ENCODE measurements at regions not wholly inside any gene's neighbourhood (a gene's known extent, or its start where the extent isn't known, plus 50 kb on each side); places are given as distances from the start of the nearest gene placed in this dataset.
"Not testable (repeated sequence)": the region's sequence is repeated elsewhere in the genome, so short reads cannot be mapped to it uniquely, and the experiment has no call there.

- no peaks in the 10 kb centered on the region for H3K9me2 ChIP-seq
- TF ChIP-seq GABPA (IDR thresholded peaks at IDR 0.05; ENCODE audit: low read depth) (no peak), MXI1 (IDR thresholded peaks at IDR 0.05; ENCODE audit: low read depth, low read length) (no peak), RCOR1 (IDR thresholded peaks at IDR 0.05; ENCODE audit: low read length) (no peak), TAF1 (IDR thresholded peaks at IDR 0.05; ENCODE audit: borderline replicate concordance, low read depth, low read length) (no peak), ZBTB33 (IDR thresholded peaks at IDR 0.05; ENCODE audit: borderline replicate concordance, low read depth) (no peak), FOXJ3 (CRISPR knock-in tag; IDR thresholded peaks at IDR 0.05) (no peak), FOSL2 (IDR thresholded peaks at IDR 0.05; ENCODE audit: borderline replicate concordance, low read depth) (no peak), CHD2 (IDR thresholded peaks at IDR 0.05; ENCODE audit: low read length, partially characterized antibody) (no peak), GATA2 (CRISPR knock-in tag; IDR thresholded peaks at IDR 0.05) (no peak), TCF12 (IDR thresholded peaks at IDR 0.05) (no peak), CTCF (IDR thresholded peaks at IDR 0.05) (no peak)
- no peaks in the 10 kb centered on the region for H3K27me3 ChIP-seq (ENCODE audit: insufficient read depth)
- peaks cover 12% of the 10 kb centered on the region for H3F3A ChIP-seq (replicated peaks; ENCODE audit: insufficient read depth)
- ChIA-PET POLR2A (no interaction called here), CTCF (interaction anchor here (1.0 kb wide), 1 partner anchor 12 kb away, joined by 3 read pairs; no protein-coding TSS in a partner anchor)
- H4K20me1 ChIP-seq (ENCODE audit: insufficient read depth) = no peaks in the 10 kb centered on the region
- DNase-seq = no peak
- H3K9ac ChIP-seq = no peak overlapping the region
- peaks cover 8% of the 10 kb centered on the region; the same call in 1 of the 2 replicates for H3K9me3 ChIP-seq
- H3K4me2 ChIP-seq = no peak overlapping the region
- H3K27ac ChIP-seq (ENCODE audit: low read depth in 2 of 2, low read length in 1 of 2) = no peak overlapping the region
- H3K4me3 ChIP-seq (ENCODE audit: low read depth in 2 of 2, low read length in 1 of 2) = no peak overlapping the region
- peaks cover 7 to 15% of the 10 kb centered on the region in 2 experiments; a peak in 3 of 4 replicates for H3K4me1 ChIP-seq (ENCODE audit: control insufficient read depth in 1 of 2, insufficient read depth in 2 of 2, low read depth in 1 of 2, low read length in 1 of 2)
- H3K36me3 ChIP-seq (replicated peaks in 1 of 2; ENCODE audit: control insufficient read depth in 1 of 2, insufficient read depth in 2 of 2, low read length in 1 of 2) = no peaks in the 10 kb centered on the region
- H3K79me2 ChIP-seq (ENCODE audit: insufficient read depth) = no peaks in the 10 kb centered on the region
- no peak overlapping the region for H2AFZ ChIP-seq (ENCODE audit: low read depth)
Measured at GRCh38 chr1:234950598-234950997, 178.0 kb downstream of the TOMM20 start.

- H2AFZ ChIP-seq (ENCODE audit: low read depth); H3K79me2 ChIP-seq (ENCODE audit: insufficient read depth); H3K36me3 ChIP-seq (replicated peaks in 1 of 2; ENCODE audit: control insufficient read depth in 1 of 2, insufficient read depth in 2 of 2, low read length in 1 of 2); H3K27me3 ChIP-seq (ENCODE audit: insufficient read depth); POLR2A ChIA-PET; H3K9me3 ChIP-seq; H3K9me2 ChIP-seq; H4K20me1 ChIP-seq (ENCODE audit: insufficient read depth); H3K4me1 ChIP-seq (ENCODE audit: control insufficient read depth in 1 of 2, insufficient read depth in 2 of 2, low read depth in 1 of 2, low read length in 1 of 2); H3K4me2 ChIP-seq; H3K9ac ChIP-seq; H3K4me3 ChIP-seq (ENCODE audit: low read depth in 2 of 2, low read length in 1 of 2); DNase-seq; H3K27ac ChIP-seq (ENCODE audit: low read depth in 2 of 2, low read length in 1 of 2): not testable (repeated sequence)
- WGBS (ENCODE audit: low lambda C conversion rate) = 85% methylated on average over 6 of the region's 6 CpGs
- H3F3A ChIP-seq (replicated peaks; ENCODE audit: insufficient read depth) = peaks cover 12% of the 10 kb centered on the region
- CTCF ChIA-PET = interaction anchor here (0.9 to 1.1 kb wide), 3 partner anchors 9 to 134 kb away, joined by 3 to 5 read pairs (median 4); no protein-coding TSS in a partner anchor
Measured at GRCh38 chr1:234949528-234949927, 179.1 kb downstream of the TOMM20 start.

Measured in SK-N-SH (cell line).